Neural cell (in vitro differentiated cells): ENCODE measurements at regions not wholly inside any gene's neighbourhood (a gene's known extent, or its start where the extent isn't known, plus 50 kb on each side); places are given as distances from the start of the nearest gene placed in this dataset.
"Not testable (repeated sequence)": the region's sequence is repeated elsewhere in the genome, so short reads cannot be mapped to it uniquely, and the experiment has no call there.

ENCODE experiments used
- MXI1 ChIP-seq: fragments of 450-650 bp; conservative IDR thresholded peaks from 2 replicates; pipeline ENCODE4 v1.6.1; 2014; ENCODE audit warnings: antibody characterized with exemption, mild to moderate bottlenecking; ENCODE audit not compliant: poor library complexity, severe bottlenecking
- POLR2AphosphoS5 ChIP-seq: IDR thresholded peaks from 2 replicates; pipeline ENCODE4 v1.6.1; 2012

DNA sequence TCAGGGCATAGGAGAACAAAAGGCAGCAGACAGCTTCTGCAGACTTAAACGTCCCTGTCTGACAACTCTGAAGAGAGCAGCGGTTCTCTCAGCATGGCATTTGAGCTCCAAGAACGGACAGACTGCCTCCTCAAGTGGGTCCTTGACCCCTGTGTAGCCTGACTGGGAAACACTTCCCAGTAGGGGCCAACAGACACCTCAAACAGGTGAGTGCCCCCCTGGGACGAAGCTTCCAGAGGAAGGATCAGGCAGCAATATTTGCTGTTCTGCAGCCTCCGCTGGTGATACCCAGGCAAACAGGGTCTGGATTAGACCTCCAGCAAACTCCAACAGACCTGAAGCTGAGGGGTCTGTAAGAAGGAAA, 66.9 kb upstream of the NEDD9 start:
- not testable (repeated sequence) for TF ChIP-seq MXI1, POLR2AphosphoS5
